ENCODE measurements at regions not wholly inside any gene's neighbourhood (a gene's known extent, or its start where the extent isn't known, plus 50 kb on each side); places are given as distances from the start of the nearest gene placed in this dataset.

GRCh38 chr9:16099732-16100536 lies 547.1 kb downstream of the CCDC171 start:
- DNase-seq: no peak

GRCh38 chr9:16100537-16101091 lies 547.8 kb downstream of the CCDC171 start:
- no peak for DNase-seq

GRCh38 chr9:16102154-16102553 lies 549.3 kb downstream of the CCDC171 start:
- DNase-seq: no peak

GRCh38 chr9:16103620-16104397 lies 551.0 kb downstream of the CCDC171 start:
- DNase-seq: no peak

- DNase-seq: no peak
Measured at GRCh38 chr9:16105168-16106020, 552.6 kb downstream of the CCDC171 start.

GRCh38 chr9:16106021-16106571 lies 553.3 kb downstream of the CCDC171 start:
- no peak for DNase-seq

- no peak for DNase-seq
Measured at GRCh38 chr9:16112116-16112515, 559.3 kb downstream of the CCDC171 start.

- DNase-seq: no peak
Measured at GRCh38 chr9:16115994-16116393, 563.2 kb downstream of the CCDC171 start.

- DNase-seq: no peak
Measured at GRCh38 chr9:16118043-16118442, 565.2 kb downstream of the CCDC171 start.

GRCh38 chr9:16119261-16120230 lies 566.7 kb downstream of the CCDC171 start:
- DNase-seq: no peak

GRCh38 chr9:16120231-16120641 lies 567.4 kb downstream of the CCDC171 start:
- DNase-seq: no peak

GRCh38 chr9:16120727-16121126 lies 567.9 kb downstream of the CCDC171 start:
- no peak for DNase-seq

- no peak for DNase-seq
Measured at GRCh38 chr9:16121168-16121567, 568.3 kb downstream of the CCDC171 start.

GRCh38 chr9:16121601-16122286 lies 568.9 kb downstream of the CCDC171 start:
- no peak for DNase-seq

GRCh38 chr9:16125629-16126028 lies 572.8 kb downstream of the CCDC171 start:
- no peak for DNase-seq

- DNase-seq: no peak
Measured at GRCh38 chr9:16126042-16126441, 573.2 kb downstream of the CCDC171 start.

GRCh38 chr9:16128003-16128402 lies 575.2 kb downstream of the CCDC171 start:
- no peak for DNase-seq

GRCh38 chr9:16131264-16131663 lies 578.4 kb downstream of the CCDC171 start:
- DNase-seq: peak in 1 of 2 experiments; percentile 1

GRCh38 chr9:16132513-16132912 lies 579.7 kb downstream of the CCDC171 start:
- no peak for DNase-seq

- DNase-seq: no peak
Measured at GRCh38 chr9:16133032-16133431, 580.2 kb downstream of the CCDC171 start.

All from NCI-H524 (cell line).